IMR-90 (cell line): ENCODE measurements at regions not wholly inside any gene's neighbourhood (a gene's known extent, or its start where the extent isn't known, plus 50 kb on each side); places are given as distances from the start of the nearest gene placed in this dataset.

Experiments used
- ATAC-seq: fragments of 200-7000 bp; cut with Tn5 transposase; 2 replicates; pipeline ENCODE4 v1.9.1; 2020; ENCODE audit warnings: low read depth, mild to moderate bottlenecking, moderate library complexity
- BruUV-seq: library from RNA; stranded (reverse); fragments of 400-500 nt; replicated peaks from 2 replicates; lab custom pipeline; 2021; lab: Mats Ljungman, UMichigan
- CTCF ChIA-PET: fragments of 300-600 bp; formaldehyde crosslinking; extraction: SDS; loops from one replicate; lab custom pipeline; 2021; ENCODE audit warnings: antibody characterized with exemption; lab: Yijun Ruan, JAX
- POLR2A ChIA-PET: fragments of 300-600 bp; sonication (Branson Sonifier 250); formaldehyde crosslinking; loops from one replicate; lab custom pipeline; 2022; ENCODE audit warnings: antibody characterized with exemption; ENCODE audit not compliant: unreplicated experiment; lab: Charles Lee
- DNase-seq: peaks from one replicate; pipeline ENCODE4 v3.0.0; 2013
- H2AFZ ChIP-seq: replicated peaks from 2 replicates; pipeline ENCODE3; 2013; ENCODE audit warnings: low read length, mild to moderate bottlenecking; ENCODE audit not compliant: poor library complexity
- H2AK5ac ChIP-seq: 2 replicates; pipeline ENCODE4 v1.6.1; 2013; ENCODE audit warnings: low read depth, low read length, inconsistent platforms
- H2AK9ac ChIP-seq: replicated peaks from 2 replicates; pipeline ENCODE3; 2013; ENCODE audit warnings: mild to moderate bottlenecking, low read depth, low read length, moderate library complexity; ENCODE audit not compliant: poor library complexity
- H2BK120ac ChIP-seq: 2 replicates; pipeline ENCODE4 v1.6.1; 2013; ENCODE audit warnings: low read depth, low read length, inconsistent platforms
- H2BK15ac ChIP-seq: 3 replicates; pipeline ENCODE4 v1.6.1; 2013; ENCODE audit warnings: low read depth, low read length, inconsistent platforms
- H2BK20ac ChIP-seq: 2 replicates; pipeline ENCODE4 v1.6.1; 2013; ENCODE audit warnings: low read depth, mild to moderate bottlenecking, inconsistent platforms, low read length, moderate library complexity
- H2BK5ac ChIP-seq: 2 replicates; pipeline ENCODE4 v1.6.1; 2013; ENCODE audit warnings: mild to moderate bottlenecking, low read depth, low read length, inconsistent platforms; ENCODE audit not compliant: poor library complexity, severe bottlenecking
- H3K14ac ChIP-seq: replicated peaks from 2 replicates; pipeline ENCODE4 v1.6.1; 2013; ENCODE audit warnings: low read depth, low read length, inconsistent platforms
- H3K18ac ChIP-seq: 2 replicates; pipeline ENCODE4 v1.6.1; 2013; ENCODE audit warnings: low read depth, low read length, control low read depth
- H3K23ac ChIP-seq: 2 replicates; pipeline ENCODE4 v1.6.1; 2013; ENCODE audit warnings: low read depth, low read length, inconsistent platforms
- H3K27ac ChIP-seq: 2 replicates; pipeline ENCODE4 v1.5.1; 2013; ENCODE audit warnings: mild to moderate bottlenecking, control low read depth, low read length; ENCODE audit not compliant: insufficient read depth
- H3K27me3 ChIP-seq: 2 replicates; pipeline ENCODE4 v1.6.1; 2013; ENCODE audit warnings: low read length; ENCODE audit not compliant: control insufficient read depth, insufficient read depth
- H3K36me3 ChIP-seq: 2 replicates; pipeline ENCODE4 v1.6.1; 2013; ENCODE audit warnings: low read length, mixed read lengths; ENCODE audit not compliant: control insufficient read depth, insufficient read depth
- H3K4ac ChIP-seq: 2 replicates; pipeline ENCODE4 v1.6.1; 2013; ENCODE audit warnings: low read depth, low read length, inconsistent platforms
- H3K4me1 ChIP-seq: 2 replicates; pipeline ENCODE4 v1.6.1; 2013; ENCODE audit warnings: low read length, mixed read lengths; ENCODE audit not compliant: control insufficient read depth, insufficient read depth
- H3K4me2 ChIP-seq: 2 replicates; pipeline ENCODE4 v1.6.1; 2013; ENCODE audit warnings: low read depth, mild to moderate bottlenecking, control low read depth, low read length, moderate library complexity
- H3K4me3 ChIP-seq: 2 replicates; pipeline ENCODE4 v1.5.1; 2013; ENCODE audit warnings: low read depth, mild to moderate bottlenecking, control low read depth, low read length, moderate library complexity; ENCODE audit not compliant: insufficient read depth
- H3K56ac ChIP-seq: 2 replicates; pipeline ENCODE4 v1.6.1; 2013; ENCODE audit warnings: low read length, inconsistent platforms; ENCODE audit not compliant: insufficient read depth; ENCODE audit errors: extremely low read depth
- H3K79me1 ChIP-seq, 2 experiments: 2 replicates each; pipeline ENCODE4 v1.6.1; 2013; ENCODE audit warnings: low read length in 2 of 2, inconsistent platforms in 1 of 2, low read depth in 1 of 2
- H3K9ac ChIP-seq: 2 replicates; pipeline ENCODE4 v1.6.1; 2013; ENCODE audit warnings: low read depth, low read length, control low read depth
- H3K9me1 ChIP-seq: 2 replicates; pipeline ENCODE4 v1.6.1; 2013; ENCODE audit warnings: low read length, inconsistent platforms; ENCODE audit not compliant: insufficient read depth
- H3K9me3 ChIP-seq: 2 replicates; pipeline ENCODE4 v1.6.1; 2013; ENCODE audit warnings: low read length; ENCODE audit not compliant: control insufficient read depth, insufficient read depth
- H4K20me1 ChIP-seq: 2 replicates; pipeline ENCODE4 v1.6.1; 2013; ENCODE audit warnings: low read length, inconsistent platforms; ENCODE audit not compliant: insufficient read depth
- H4K5ac ChIP-seq: 2 replicates; pipeline ENCODE4 v1.6.1; 2013; ENCODE audit warnings: mild to moderate bottlenecking, low read depth, low read length, control low read depth
- H4K8ac ChIP-seq, 2 experiments: 2 replicates each; pipeline ENCODE4 v1.6.1; 2013; ENCODE audit warnings: low read depth in 2 of 2, low read length in 2 of 2, control low read depth in 1 of 2, inconsistent platforms in 1 of 2
- H4K91ac ChIP-seq: 2 replicates; pipeline ENCODE4 v1.6.1; 2013; ENCODE audit warnings: low read depth, low read length, inconsistent platforms; ENCODE audit not compliant: insufficient read depth
- CEBPB ChIP-seq: IDR thresholded peaks from 2 replicates; pipeline ENCODE4 v1.6.1; 2012; ENCODE audit warnings: low read depth, low read length, improper control_type of control experiment
- ELK1 ChIP-seq: fragments of 150-350 bp; IDR thresholded peaks from 2 replicates; pipeline ENCODE4 v1.6.1; 2016; ENCODE audit warnings: low read depth, mild to moderate bottlenecking, low read length, moderate library complexity, borderline replicate concordance
- MAFK ChIP-seq: IDR thresholded peaks from 2 replicates; pipeline ENCODE4 v1.6.1; 2012; ENCODE audit warnings: low read depth, low read length, improper control_type of control experiment
- POLR2A ChIP-seq: IDR thresholded peaks from 2 replicates; pipeline ENCODE4 v1.6.1; 2012; ENCODE audit warnings: mild to moderate bottlenecking, low read depth, low read length
- RCOR1 ChIP-seq: IDR thresholded peaks from 2 replicates; pipeline ENCODE4 v1.6.1; 2012; ENCODE audit warnings: mild to moderate bottlenecking, low read length, improper control_type of control experiment; ENCODE audit not compliant: insufficient replicate concordance
- SMC3 ChIP-seq: fragments of 150-350 bp; IDR thresholded peaks from 2 replicates; pipeline ENCODE4 v1.6.1; 2016; ENCODE audit warnings: low read depth, mild to moderate bottlenecking, antibody characterized with exemption, low read length, moderate library complexity
- USF2 ChIP-seq: fragments of 150-350 bp; IDR thresholded peaks from 2 replicates; pipeline ENCODE4 v1.6.1; 2017; ENCODE audit warnings: mild to moderate bottlenecking, antibody characterized with exemption, low read length, low read depth
- WGBS, 2 experiments: methylation state at CpG; one replicate each; pipeline versions ENCODE4 v1.1.5 to v1.1.7; 2013; ENCODE audit warnings: missing lambda C conversion rate in 2 of 2; ENCODE audit not compliant: insufficient read length in 1 of 2; ENCODE audit errors: extremely low coverage in 2 of 2; 5-methylcytosine and 5-hydroxymethylcytosine counted together
- dilution Hi-C: fragments of 300-500 bp; cut with HindIII; formaldehyde crosslinking; loops from one replicate; pipeline ENCODE4 v1.14.3; 2018; ENCODE audit warnings: low sequenced_read_pairs; ENCODE audit not compliant: unreplicated experiment
- in situ Hi-C: fragments of 300-500 bp; cut with MboI; formaldehyde crosslinking; loops from 3 replicates; pipeline ENCODE4 v1.14.3; 2019; ENCODE audit warnings: low sequenced_read_pairs, inconsistent platforms, mixed read lengths
- intact Hi-C: fragments of 100-400 bp; cut with micrococcal nuclease; formaldehyde crosslinking; loops from 2 replicates; pipeline ENCODE4 v1.10.0; 2022
- TF ChIP-seq, protein P1 (sequence below): conservative IDR thresholded peaks from 2 replicates; pipeline ENCODE4 v1.5.1; 2012; ENCODE audit warnings: mild to moderate bottlenecking, low read depth, low read length, improper control_type of control experiment

GRCh38 chr19:13700621-13701020 lies 63.7 kb upstream of the MRI1 start:
- no peak overlapping the region for H4K91ac ChIP-seq
- peaks cover 9% of the 10 kb centered on the region for H3K27me3 ChIP-seq
- ATAC-seq = no peak
- peaks cover 11% of the 10 kb centered on the region for H3K9me3 ChIP-seq
- no CpG with 5 or more reads among the region's 8 CpGs for WGBS, 2 experiments
- no peak overlapping the region for H3K4me2 ChIP-seq
- TF ChIP-seq POLR2A (no peak), SMC3 (no peak), RCOR1 (no peak), MAFK (no peak), ELK1 (no peak), CEBPB (no peak), USF2 (no peak)
- TF ChIP-seq, protein P1, sequence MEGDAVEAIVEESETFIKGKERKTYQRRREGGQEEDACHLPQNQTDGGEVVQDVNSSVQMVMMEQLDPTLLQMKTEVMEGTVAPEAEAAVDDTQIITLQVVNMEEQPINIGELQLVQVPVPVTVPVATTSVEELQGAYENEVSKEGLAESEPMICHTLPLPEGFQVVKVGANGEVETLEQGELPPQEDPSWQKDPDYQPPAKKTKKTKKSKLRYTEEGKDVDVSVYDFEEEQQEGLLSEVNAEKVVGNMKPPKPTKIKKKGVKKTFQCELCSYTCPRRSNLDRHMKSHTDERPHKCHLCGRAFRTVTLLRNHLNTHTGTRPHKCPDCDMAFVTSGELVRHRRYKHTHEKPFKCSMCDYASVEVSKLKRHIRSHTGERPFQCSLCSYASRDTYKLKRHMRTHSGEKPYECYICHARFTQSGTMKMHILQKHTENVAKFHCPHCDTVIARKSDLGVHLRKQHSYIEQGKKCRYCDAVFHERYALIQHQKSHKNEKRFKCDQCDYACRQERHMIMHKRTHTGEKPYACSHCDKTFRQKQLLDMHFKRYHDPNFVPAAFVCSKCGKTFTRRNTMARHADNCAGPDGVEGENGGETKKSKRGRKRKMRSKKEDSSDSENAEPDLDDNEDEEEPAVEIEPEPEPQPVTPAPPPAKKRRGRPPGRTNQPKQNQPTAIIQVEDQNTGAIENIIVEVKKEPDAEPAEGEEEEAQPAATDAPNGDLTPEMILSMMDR = no peak
- no peak overlapping the region for H2AFZ ChIP-seq
- H3K4me3 ChIP-seq = no peak overlapping the region
- H3K4ac ChIP-seq = no peak overlapping the region
- H2BK15ac ChIP-seq = no peak overlapping the region
- no peak overlapping the region for H3K23ac ChIP-seq
- CTCF ChIA-PET = no interaction called here
- no peak overlapping the region for H2AK5ac ChIP-seq
- H3K56ac ChIP-seq = no peak overlapping the region
- H4K5ac ChIP-seq = no peak overlapping the region
- H3K36me3 ChIP-seq = no peaks in the 10 kb centered on the region
- H3K14ac ChIP-seq = no peak overlapping the region
- H2BK120ac ChIP-seq = no peak overlapping the region
- in situ Hi-C loops = loop anchor here (25.0 kb wide), 1 partner anchor 413 kb away; no protein-coding TSS in a partner anchor
- intact Hi-C loops = no loop called here
- no peak overlapping the region for H2BK20ac ChIP-seq
- H3K18ac ChIP-seq = no peak overlapping the region
- no peak overlapping the region for H2AK9ac ChIP-seq
- DNase-seq = no peak
- no peaks in the 10 kb centered on the region for H3K79me1 ChIP-seq
- no peak overlapping the region for H4K8ac ChIP-seq
- POLR2A ChIA-PET = no interaction called here
- H2BK5ac ChIP-seq = no peak overlapping the region
- no peaks in the 10 kb centered on the region for H4K20me1 ChIP-seq
- H3K4me1 ChIP-seq = no peaks in the 10 kb centered on the region
- H3K27ac ChIP-seq = no peak overlapping the region
- H3K9me1 ChIP-seq = no peaks in the 10 kb centered on the region
- no peak overlapping the region for H3K9ac ChIP-seq
- BruUV-seq = no TSS peak
- dilution Hi-C loops = no loop called here
